COLO668 (cell line): ENCODE measurements at regions not wholly inside any gene's neighbourhood (a gene's known extent, or its start where the extent isn't known, plus 50 kb on each side); places are given as distances from the start of the nearest gene placed in this dataset.
"Not testable (repeated sequence)": the region's sequence is repeated elsewhere in the genome, so short reads cannot be mapped to it uniquely, and the experiment has no call there.

ENCODE experiments used
- DNase-seq: peaks from one replicate; lab custom pipeline; 2025; ENCODE audit not compliant: unreplicated experiment; lab: John Stamatoyannopoulos, UW

DNA sequence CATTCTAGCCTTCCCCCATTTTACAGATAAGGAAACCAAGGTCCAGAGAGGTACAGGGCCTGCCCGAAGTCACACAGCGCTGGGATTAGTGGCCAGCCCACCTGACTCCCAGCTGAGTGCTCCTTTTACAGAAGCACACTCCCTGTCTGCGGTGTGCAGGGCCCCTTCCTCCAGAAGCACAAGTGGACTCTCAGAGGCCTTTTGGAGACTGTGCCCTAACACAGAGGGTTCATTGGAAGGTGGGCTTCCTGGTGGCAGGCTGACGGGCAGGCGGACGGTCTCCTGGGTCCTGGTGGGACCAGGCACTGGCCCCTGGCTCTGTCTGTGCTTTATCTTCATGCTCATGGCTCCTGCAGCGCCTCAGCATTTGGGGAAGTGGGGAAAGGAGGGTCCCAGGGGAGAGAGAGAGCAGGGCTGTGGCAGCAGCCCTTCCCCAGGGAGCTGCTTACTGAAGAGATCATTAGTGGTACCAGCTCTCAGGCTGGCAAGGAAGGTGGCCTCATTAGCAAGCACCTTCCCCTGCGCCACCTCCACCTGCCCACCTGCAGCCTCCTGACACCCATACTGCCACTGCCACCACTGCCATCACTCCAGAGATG, 83.1 kb upstream of the GOLGA6L4 start:
- not testable (repeated sequence) for DNase-seq

DNA sequence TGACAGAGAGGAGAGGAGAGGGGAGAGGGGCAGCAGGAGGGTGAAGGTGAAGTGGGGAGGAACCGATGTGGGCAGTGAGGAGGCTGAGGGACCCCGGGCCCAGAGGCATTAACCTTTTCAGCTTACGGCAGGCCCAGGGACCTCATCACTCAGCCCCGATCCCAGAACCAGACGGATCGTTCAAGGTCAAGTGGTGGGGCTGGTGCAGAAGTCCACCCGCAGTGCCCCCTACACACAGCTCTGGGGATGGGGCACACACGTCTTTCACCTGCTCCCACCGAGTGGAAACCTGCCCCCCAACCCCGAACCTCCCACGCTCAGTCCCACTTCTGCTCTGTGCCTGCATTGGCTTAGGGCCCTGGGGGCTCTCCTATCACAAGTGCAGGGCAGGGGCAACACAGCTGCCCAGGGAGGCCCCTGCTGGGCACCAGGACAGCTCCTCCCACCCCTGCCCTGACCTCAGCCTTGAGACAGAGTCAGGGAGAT, 81.9 kb upstream of the GOLGA6L4 start:
- not testable (repeated sequence) for DNase-seq

DNA sequence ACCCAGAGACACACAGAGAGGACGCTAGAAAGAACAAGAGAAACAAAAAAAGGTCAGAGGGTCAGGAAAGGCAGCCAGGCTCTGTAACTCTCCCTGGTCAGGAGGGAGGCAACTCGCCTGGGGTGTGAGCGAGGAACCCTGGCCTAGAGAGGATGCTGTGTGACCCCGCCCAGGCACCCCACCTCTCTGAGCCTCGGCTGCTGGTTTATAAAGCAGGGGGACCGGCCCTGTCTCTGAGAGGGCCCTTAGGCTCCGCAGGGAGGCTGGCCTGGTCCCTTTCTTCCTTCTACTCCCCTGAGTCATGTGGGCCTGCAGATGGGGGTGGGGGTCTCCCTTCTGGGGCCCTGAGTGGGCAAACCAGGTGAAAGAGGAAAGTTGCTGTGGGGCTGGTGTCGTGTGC, 81.3 kb upstream of the GOLGA6L4 start:
- not testable (repeated sequence) for DNase-seq

DNA sequence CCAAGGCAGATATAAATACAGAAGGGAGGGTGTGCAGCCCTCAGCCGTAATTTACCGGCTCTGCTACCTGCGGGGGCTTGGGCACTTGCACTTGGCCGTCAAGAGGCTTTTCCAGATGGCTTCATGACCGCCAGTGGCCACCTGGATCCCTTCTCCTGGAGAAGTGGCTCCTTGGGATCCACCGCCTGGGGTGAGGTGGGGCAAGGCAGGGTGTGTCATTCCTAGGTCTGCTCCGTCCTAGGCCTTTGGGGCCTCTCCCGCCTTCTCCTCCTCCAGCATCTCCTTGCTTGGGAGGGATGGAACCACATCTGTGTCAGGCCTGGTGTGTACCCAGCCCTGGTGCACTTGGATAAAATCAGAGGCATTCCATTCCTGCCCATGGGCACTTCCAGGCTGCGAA, 80.8 kb upstream of the GOLGA6L4 start:
- DNase-seq = not testable (repeated sequence)

DNA sequence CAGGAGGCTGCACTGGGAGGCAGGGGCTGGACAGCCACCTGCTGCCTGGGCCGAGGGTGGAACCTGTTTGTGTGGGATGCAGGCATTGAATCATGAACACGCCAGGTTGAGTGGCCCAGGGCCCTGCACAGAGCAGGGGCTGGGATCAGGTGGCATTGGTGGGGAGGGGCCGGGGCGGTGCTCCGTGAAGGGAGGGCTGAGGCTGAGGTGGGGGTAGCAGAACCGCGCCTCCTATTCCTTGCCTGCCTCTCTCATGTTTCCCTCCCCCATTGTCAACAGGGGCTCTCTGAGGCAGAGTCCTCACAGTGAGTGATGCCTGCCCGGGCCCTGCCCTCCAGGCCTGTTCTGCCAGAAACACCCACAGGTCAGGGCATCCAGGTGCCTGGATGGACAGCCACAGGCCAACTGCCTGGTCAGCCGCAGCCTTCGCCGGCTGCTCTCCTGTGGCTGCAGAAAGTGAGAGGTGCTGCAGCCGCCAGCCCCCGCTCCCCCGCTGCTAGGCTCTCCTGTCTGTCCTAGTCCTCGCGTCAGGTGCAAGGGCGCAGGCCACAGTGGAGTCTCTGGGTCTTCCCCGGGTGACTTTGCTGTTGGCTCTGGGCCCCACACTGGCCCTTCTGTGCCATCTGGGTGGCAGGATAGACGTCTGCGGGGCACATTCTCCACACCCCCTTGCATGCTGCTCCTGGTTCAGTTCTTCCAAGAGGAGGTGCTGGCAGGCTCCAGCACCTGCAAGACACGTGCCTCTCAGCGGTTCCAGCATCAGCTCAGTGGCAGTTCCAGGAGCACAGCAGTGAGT, 79.6 kb upstream of the GOLGA6L4 start:
- DNase-seq = not testable (repeated sequence)

DNA sequence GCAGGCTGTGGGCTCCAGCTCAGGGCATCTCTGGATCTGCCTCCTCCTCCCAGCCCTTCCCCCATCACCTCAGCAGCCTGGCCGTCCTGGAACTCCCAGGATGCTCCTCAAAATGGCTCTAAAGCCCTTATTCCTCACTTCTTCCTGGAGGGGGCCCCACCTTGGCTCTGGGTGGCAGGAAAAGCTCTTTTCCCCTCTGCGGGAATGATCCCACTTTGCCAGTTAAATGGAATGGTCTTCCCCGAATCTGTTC, 79.1 kb upstream of the GOLGA6L4 start:
- not testable (repeated sequence) for DNase-seq

DNA sequence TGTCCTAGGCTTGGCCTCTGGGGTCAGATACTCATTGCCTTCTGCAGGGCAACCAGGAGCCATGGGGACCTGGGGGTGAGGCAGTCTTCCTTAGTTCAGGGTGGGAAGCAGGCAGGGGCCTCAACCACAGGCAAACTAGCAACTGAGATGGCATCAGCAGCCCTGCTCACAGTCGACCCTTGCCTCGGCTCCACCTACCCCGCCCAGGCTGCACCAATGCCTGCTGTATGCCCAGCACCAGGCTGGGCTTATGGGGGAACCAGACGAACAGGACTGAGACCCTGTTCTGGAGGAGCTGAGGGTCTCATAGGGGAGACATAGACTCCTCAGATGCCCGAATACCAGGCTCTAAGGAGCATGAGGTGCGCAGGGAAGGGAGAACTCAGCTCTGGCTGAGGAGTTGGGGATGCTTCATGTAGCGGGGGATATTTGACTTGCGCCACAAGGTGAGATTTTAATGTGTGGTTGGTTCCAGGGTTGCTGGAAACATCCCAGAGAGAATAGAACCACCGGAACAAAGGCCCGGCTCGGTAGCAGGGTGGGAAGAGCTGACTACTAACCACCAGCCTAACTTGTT, 78.4 kb upstream of the GOLGA6L4 start:
- DNase-seq = not testable (repeated sequence)

DNA sequence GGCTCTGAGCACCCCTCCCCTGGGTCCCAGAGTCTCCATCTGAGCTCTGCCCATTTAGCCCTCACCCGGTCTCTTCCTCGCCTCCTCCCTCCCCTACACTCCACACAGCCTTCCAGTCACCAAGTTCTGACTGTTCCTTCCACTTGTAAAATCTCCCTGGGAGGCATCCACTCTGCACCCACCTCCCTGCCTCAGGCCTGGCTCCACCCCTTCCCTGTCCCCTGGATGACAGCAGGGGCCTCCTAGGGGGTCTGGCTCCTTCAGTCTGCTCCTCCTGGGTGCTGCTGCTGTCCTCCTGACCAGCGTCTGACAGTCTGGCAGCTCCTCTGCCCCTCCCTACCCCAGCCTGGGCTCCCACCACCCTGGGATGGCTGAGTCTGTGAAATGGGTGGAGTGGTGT, 77.7 kb upstream of the GOLGA6L4 start:
- DNase-seq = not testable (repeated sequence)

DNA sequence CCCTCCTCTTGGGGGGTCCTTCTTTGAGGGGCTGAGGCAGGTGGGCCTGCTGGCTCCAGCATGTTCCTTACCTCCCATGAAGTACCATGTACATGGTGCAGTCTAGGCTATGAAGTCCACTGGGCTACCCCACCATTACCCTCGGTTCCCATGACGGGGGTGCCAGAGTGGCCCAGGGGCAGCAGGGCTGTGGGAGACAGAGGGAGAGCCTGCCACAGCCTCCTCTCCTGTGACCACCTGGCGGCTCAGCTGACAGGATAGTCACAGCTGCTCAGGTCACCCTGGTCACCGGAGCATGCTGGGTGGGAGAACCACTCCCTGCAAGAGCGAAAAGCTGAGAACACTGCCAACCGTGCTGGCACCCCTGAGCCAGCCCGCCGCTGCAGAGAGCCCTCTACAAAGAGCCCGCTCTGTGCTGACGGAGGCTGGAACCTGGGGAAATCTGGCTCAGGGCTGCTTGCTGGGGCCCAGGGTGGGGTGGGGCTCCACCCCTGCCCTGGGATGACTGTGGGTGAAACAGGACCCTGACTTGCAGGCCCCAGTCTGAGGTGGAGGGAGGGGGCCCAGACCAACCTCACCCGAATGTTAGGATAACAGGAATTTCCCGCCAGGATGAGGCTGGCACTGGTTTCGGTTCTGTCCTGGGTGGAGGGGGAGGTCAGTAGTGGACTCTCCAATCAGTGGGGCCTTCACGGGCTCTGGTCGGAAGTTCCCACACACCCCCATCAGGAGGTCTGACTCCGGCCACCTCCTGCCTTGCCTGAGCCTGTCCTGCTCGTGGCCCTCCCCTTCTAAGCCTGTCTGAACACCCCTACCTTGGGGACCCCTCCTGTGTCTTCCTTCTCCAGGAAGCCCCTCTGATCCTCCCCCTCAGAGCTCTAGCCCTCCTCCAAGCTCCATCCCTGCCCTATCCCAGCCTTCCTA, 76.0 kb upstream of the GOLGA6L4 start:
- DNase-seq = not testable (repeated sequence)

DNA sequence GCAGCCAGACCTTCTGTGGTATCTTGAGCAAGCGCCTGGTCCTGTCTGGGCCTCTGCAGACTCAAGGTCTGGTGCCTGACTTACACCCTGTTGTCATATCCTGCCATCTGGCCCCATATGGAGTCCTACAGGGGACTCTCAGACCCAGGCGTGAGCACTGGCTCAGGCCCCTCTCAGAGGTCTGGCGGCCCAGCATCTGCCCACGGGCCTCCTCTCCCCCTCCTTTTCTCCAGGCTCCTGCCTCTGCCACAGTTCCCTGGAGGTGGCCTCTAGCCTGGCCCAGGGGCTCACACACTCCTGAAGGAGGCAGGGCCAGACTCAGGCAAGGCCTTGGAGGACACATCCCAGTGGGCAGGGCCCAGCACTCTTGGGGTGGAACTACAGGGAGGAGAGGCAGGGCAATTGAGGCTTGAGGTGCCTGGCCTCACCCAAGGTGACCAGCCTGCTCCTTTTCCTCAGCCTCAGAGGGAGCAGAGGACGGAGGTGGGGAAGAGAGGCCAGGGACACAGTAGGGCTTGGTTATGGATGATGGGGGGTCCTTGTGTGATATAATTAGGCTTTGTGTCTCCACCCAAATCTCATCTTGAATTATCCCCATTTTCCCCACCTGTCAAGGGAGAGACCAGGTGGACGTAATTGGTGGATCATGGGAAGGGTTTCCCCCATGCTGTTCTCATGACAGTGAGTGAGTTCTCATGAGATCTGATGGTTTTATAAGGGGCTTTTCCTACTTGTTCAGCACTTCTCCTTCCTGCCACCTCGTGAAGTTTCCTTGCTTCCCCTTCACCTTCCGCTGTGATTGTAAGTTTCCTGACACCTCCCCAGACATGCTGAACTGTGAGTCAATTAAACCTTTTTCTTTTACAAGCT, 70.9 kb upstream of the GOLGA6L4 start:
- DNase-seq = not testable (repeated sequence)

DNA sequence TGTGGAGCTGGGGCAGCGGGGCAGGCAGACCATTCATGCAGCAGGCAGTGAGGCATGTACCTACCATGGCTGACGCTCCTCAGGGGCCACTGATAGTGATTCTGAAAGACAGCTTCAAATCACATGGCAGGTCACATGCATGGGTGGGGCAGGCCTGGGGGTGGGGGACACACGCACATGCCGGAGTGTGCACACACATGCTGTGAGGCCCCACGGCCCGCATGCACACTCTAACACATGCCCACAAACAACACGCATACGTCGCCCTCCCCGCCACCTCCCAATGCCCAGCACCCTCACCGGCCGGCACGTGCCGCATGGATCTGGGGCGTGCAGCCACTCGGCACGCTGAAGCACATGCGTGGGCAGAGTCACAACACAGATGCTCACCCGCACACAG, 65.5 kb upstream of the GOLGA6L4 start:
- not testable (repeated sequence) for DNase-seq

DNA sequence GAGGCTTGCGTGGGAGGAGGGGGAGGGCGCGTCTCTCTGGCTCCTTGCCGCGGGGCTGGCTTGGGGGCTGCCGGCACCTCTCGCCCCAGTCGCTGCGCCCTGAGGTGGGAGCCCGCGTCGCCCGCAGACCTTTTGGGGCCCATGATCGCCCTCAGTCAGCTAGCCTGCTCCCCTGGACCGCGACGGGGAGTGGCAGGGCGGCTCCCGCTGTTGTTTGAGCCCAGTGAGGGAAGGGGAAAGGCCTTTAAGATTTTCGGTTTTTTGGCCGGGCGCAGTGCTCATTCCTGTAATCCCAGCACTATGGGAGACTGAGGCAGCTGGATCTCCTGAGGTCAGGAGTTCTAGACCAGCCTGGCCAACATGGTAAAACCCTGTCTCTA, 62.4 kb upstream of the GOLGA6L4 start:
- not testable (repeated sequence) for DNase-seq
